HG03521 (cell line): ENCODE measurements at regions not wholly inside any gene's neighbourhood (a gene's known extent, or its start where the extent isn't known, plus 50 kb on each side); places are given as distances from the start of the nearest gene placed in this dataset.

Source experiments
- ATAC-seq: cut with Tn5 transposase; IDR thresholded peaks from one replicate; pipeline ENCODE4 v1.9.1; 2021; ENCODE audit warnings: mild to moderate bottlenecking, moderate library complexity; ENCODE audit not compliant: unreplicated experiment

GRCh38 chr15:81625896-81626295 is 251.9 kb upstream of the TMC3 start:
- ATAC-seq = no peak

- no peak for ATAC-seq
Measured at GRCh38 chr15:81619002-81619401, 245.0 kb upstream of the TMC3 start.

GRCh38 chr15:81612631-81613030 is 238.6 kb upstream of the TMC3 start:
- ATAC-seq = no peak

GRCh38 chr15:81611679-81612078 is 237.7 kb upstream of the TMC3 start:
- ATAC-seq = no peak

- ATAC-seq = no peak
Measured at GRCh38 chr15:81608309-81608829, 234.4 kb upstream of the TMC3 start.

- ATAC-seq = no peak
Measured at GRCh38 chr15:81604713-81605112, 230.7 kb upstream of the TMC3 start.

- ATAC-seq = no peak
Measured at GRCh38 chr15:81596159-81596865, 222.3 kb upstream of the TMC3 start.

GRCh38 chr15:81595752-81596151 is 221.7 kb upstream of the TMC3 start:
- ATAC-seq = no peak

- no peak for ATAC-seq
Measured at GRCh38 chr15:81589671-81590070, 215.7 kb upstream of the TMC3 start.

- no peak for ATAC-seq
Measured at GRCh38 chr15:81575436-81576123, 201.6 kb upstream of the TMC3 start.

GRCh38 chr15:81573098-81573746 is 199.2 kb upstream of the TMC3 start:
- ATAC-seq = no peak

- ATAC-seq = no peak
Measured at GRCh38 chr15:81572190-81572589, 198.2 kb upstream of the TMC3 start.

- no peak for ATAC-seq
Measured at GRCh38 chr15:81569286-81570080, 195.5 kb upstream of the TMC3 start.

GRCh38 chr15:81567924-81568323 is 193.9 kb upstream of the TMC3 start:
- no peak for ATAC-seq

GRCh38 chr15:81562986-81563385 is 189.0 kb upstream of the TMC3 start:
- ATAC-seq = no peak

GRCh38 chr15:81560405-81560804 is 186.4 kb upstream of the TMC3 start:
- ATAC-seq = no peak

- ATAC-seq = no peak
Measured at GRCh38 chr15:81558056-81558455, 184.0 kb upstream of the TMC3 start.

- ATAC-seq = no peak
Measured at GRCh38 chr15:81555346-81555745, 181.3 kb upstream of the TMC3 start.

GRCh38 chr15:81548365-81549130 is 174.5 kb upstream of the TMC3 start:
- no peak for ATAC-seq

- ATAC-seq = no peak
Measured at GRCh38 chr15:81547521-81548132, 173.6 kb upstream of the TMC3 start.
